DMS153 (cell line): ENCODE measurements at regions not wholly inside any gene's neighbourhood (a gene's known extent, or its start where the extent isn't known, plus 50 kb on each side); places are given as distances from the start of the nearest gene placed in this dataset.
"Not testable (repeated sequence)": the region's sequence is repeated elsewhere in the genome, so short reads cannot be mapped to it uniquely, and the experiment has no call there.

Experiments
- DNase-seq: peaks from one replicate; lab custom pipeline; 2025; lab: John Stamatoyannopoulos, UW

DNA sequence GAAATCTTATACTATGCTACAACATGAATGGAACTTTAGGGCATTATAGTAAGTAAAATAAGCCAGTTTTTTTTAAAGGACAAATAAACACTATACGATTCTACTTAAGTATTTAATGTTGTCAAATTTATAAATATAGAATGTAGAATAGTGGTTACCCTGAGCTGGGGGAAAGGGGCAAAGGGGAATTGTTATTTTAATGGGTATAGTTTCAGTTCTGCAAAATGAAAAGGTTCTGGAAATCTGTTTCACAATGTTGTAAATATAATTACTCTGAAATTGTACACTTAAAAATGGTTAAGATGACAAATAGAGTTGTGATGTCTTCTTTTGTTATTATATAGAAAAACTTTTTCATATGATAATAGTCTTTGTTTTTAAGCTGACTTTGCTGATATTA lies 366.3 kb downstream of the MRPL39 start:
- no peak for DNase-seq

DNA sequence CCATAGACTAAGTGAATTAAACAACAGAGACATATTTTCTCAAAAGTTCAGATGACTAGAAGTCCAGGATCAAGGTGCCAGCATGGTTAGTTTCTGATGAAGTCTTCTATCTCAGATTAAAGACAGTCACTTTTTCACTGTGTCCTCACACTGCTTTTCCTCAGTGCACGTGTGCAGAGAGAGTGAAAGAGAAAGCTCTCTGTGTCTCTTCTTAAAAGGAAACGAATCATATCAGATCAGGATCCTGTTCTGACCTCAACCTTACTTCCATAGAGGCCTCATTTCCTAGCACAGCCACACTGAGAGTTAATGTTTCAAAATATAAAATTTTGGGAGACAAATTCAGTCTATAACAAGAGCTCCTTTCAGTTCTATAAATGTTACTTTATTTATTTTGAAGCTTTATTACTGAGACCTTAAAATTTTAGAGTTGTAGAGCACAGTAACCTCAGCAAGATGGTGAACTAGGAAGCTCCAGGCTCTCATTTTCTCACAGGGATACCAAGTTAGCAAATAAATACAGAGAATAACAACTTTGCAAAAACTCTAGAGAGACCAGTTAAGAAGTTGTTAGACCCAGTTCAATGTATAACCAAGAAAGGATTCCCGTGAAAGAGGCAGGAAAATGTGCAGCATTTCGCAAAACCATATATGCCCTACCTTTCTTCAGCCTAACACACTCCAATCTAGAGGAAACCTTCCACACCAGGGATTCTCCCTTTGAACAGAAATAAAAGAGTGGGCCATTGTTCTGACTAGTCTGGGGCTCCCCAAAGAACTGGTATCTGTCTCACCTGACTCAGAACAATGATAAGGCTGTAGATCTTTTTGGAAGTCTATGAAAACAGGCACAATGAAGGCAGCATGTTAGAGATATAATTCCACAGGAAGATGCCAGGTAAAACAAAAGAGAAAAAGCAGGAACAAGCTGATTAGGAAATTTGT lies 372.2 kb downstream of the MRPL39 start:
- no peak for DNase-seq

DNA sequence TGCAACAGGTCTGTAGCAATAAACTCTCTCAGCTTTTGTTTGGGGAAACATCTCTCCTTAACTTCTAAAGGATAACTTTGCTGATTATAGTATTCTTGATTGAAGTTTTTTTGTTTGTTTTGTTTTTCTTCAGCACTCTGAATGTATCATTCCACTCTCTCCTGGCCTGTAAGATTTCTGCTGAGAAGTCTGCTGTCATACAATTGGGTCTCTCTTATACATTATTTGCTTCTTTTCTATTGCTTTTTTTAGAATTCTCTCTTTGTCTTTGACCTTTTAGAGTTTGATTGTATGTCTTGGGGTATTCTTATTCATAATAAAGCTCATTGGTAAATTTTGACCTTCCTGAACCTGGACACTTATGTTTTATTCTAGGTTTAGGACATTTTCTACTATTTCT lies 386.3 kb downstream of the MRPL39 start:
- no peak for DNase-seq

DNA sequence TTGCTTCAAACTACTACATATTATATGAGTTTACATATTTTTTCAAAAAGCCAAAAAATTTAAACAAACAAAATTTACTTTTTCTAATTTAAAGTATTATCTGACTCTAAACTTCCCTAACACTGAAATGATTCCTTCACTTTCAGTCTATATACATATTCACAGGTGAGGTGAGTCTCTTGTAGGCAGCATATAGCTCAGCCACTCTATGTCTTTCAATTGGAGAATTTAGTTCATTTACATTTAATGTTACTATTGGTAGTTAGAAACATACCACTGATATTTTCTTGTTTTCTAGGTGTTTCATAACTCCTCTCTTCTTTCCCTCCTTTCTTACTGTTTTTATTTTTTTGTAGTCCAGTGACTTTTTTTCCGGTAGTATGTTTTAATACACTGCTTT lies 387.1 kb downstream of the MRPL39 start:
- DNase-seq = no peak

DNA sequence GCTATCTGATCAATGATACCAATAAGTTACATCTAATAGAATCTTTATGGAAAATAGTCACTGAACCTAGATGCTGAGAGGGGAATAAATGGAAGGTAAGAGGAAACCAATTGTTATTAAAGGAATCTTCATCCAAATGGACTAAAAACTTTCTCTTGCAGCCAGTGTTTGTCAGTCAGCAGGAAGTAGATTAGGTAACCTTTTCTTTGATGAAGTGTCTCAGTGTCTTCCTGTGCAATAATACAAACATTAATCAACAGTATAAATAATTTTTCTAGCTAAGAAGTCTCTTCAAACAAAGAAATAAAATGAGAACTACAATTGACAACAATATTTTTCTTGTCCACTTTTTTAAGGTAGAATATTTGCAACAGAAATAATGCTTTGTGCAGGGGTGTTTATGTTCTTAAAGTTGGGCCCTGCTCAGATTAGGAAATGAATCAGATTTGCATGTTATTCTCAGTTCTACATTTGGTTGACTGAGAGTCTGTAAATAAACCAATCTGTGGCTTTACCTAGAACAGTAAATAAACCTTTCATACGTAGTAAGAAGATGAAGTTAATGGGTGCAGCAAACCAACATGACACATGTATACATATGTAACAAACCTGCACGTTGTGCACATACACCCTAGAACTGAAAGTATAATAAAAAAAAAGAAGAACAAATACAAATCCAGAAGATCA lies 391.4 kb downstream of the MRPL39 start:
- no peak for DNase-seq

DNA sequence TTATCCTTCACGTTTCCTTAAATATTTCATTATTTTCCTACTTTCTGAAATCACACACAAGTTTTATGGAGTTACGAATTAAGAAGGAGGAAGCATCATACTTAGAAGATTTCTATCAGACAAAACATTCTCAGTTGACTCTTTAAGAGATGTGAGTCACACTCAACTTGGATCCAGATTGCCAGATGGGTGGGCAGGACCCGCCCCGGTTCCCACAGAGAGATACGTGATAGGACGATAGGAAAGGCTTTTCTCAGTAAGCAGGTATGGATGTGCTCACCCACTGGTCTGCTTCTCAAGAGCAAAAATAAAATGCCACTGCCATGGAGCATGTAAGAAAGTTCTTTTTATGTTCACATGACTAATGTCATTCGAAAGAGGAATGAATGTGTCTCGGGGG lies 392.6 kb downstream of the MRPL39 start:
- no peak for DNase-seq

DNA sequence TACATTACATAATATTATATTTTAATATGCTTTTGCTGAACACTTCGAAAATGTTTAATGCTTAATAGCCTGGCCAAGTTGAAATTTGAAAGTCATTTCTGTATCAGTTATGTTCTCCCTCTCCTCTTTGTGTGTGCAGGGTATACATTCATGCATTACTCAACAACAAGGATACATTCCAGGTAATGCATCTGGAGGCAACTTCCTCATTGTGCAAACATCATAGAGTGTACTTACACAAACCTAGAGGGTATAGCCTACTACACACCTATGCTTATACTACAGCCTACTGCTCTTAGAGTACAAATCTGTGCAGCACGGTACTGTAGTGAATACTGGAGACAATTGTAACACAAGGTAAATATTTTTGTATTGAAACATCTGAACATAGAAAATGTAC lies 407.3 kb downstream of the MRPL39 start:
- no peak for DNase-seq

DNA sequence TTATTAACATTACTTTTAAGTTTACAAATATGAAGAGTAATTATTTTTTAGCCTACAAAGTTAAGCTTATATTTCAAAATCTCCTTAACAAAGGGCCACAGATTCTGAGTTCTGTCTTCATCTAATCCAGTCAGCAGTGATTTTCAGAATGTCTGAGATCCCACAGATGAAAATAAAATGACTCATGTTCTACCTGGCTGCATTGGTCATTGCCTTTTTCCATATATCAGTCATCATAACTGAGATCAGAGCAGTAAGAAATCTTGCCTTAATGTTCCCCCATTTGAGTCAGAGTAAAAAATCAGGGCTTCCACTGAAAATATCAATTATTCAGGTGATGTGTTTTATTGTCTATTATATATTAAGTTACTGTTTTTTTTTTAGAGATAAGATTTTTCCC lies 416.1 kb downstream of the MRPL39 start:
- DNase-seq = no peak

DNA sequence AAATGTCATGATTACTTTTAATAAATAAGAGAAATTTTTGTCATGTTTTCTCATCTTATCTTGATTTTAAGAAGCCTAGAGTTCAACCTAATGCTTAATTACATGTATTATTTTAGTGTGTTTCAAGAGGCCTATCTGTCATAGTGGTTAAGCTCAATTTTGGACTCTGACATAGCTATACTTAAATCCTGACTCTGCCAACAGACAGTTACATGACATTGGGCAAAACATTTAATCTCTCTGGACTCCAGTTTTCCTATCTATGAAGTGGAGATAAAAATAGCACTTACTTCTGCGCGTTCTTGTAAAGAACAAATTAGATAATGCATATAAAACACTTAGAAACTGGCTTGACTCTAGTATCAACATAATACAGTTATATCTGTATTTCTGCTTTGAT lies 417.8 kb downstream of the MRPL39 start:
- DNase-seq = no peak

DNA sequence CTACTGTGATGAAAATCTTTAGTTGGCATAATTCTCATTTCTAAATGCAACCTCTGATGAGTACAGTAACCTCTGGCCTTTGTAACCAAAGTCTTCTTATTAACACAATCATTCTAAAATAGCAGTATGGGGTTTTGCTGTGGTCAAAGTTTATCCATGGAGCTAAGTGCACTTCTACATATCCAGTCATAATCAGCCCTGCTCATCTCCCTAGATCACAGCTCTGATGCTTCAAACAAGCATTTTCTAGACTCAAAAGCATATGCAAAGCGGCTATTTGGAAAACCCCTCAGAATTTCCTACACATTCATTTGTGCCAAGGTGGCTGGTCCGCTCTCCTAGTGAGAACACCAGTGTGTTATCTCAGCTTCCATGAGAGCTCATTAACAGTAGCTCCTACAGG lies 418.6 kb downstream of the MRPL39 start:
- no peak for DNase-seq

DNA sequence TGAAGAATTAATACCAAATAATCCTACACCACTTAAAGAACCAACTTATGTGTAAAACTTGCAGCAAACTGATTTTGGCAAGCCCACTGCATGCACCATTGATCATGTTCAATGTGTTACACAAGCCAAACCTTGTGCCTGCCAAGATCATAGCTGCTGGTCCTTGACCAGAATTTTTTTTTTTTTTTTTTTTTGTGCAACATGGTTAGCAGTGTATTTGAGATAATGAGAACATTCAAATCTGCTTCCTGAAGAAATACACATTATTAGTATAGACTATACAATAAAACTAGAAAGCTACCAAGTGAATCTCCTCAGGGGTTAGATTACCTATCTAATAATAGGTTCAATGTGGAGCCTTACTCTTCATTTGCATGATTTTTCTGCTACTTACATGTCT lies 421.0 kb downstream of the MRPL39 start:
- DNase-seq = no peak

DNA sequence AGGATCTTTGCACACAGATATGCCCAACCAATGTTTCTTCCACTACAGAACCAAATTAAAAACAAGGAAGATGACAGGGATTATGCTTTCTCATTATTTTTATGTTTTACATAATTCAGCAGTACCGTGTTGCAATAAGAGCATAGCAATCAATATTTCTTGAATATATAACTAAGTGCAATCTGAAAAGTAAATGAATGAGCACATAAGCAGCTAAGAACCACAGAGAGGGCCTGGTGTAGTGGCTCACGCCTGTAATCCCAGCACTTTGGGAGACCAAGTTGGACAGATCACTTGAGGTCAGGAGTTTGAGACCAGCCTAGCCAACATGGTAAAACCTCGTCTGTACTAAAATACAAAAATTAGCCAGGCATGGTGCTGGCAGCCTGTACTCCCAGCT lies 423.7 kb downstream of the MRPL39 start:
- DNase-seq = no peak

DNA sequence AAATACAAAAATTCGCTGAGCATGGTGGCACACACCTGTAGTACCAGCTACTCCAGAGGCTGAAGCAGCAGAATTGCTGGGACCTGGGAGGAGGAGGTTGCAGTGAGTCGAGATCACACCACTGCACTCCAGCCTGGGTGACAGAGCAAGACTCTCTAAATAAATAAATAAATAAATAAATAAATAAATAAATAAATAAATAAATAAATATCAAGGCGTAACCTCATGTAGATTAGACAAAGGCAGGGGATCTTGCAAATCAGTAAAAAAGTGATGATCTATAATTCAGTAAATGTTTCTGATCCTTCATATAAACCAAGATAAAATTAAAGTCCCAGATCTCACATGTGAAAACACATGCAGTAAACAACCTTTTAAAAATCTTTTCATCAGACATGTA lies 425.6 kb downstream of the MRPL39 start:
- not testable (repeated sequence) for DNase-seq

DNA sequence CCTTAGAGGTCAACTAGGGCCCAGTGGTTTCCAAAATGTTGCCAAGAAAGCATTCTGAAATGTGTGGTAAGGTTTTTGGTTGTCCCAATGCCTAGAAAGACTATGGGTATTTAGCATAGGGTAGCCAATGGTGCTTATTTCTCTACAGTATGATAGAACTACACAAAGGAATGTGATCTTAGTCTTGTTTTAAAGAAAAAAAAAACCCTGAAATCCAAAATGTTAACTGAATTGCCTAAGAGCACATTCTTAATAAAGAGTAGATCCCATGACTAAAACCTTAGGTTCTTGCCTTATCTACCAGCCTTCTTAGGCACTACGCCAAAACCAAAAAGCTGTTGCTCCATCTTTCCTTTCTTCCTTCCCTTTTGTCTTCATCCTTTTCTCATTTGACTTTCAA lies 428.2 kb downstream of the MRPL39 start:
- DNase-seq = no peak

DNA sequence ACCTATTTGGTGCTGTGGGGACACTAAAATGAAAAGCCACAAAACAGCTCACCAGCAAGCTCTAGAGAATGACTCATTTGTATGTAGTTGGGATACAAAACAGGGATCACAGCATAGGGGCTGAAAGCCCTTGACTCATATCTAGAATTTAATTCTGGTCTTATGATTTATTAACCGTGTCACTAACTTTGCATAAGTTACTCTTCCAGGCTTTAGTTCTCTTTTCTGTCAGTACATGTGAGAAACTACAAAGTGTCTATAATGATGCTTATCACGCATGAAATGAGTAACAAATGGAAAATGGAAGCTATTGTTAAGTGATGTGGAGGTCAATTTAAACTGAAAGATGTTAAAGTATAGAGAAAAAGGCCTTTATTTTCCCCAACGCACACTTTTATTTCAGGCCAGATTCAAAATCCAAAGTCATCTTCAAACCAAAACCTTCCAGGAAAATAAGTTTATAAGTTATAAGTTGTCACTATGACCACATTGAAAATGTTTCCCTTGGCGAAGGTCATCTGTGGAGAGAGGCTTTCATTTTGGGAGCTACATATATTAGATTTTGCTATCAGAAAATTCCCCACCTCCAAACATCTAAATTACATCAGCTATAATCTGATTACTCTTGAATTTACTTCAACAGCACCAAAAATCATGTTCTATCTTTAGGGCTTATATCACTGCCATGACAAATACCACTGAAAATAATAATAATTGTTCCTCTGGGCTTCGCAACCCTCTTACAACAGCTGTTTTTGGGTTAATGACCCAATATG lies 430.5 kb downstream of the MRPL39 start:
- DNase-seq = no peak

DNA sequence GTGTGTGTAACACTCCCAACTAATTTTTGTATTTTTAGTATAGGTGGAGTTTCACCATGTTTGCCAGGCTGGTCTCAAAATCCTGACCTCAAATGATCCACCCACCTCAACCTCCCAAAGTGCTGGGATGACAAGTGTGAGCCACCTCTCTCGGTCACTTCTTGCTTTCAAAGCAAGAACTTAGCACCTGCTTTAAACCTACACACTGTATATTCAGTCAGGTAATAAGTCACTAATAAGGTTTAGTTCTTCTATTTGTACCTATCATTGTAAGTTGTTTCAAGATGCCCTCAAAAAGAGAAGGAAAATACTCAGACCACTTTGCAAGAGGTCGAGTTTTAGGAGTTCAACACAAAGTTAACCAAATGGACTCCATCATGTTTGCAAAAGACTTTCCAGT lies 431.3 kb downstream of the MRPL39 start:
- DNase-seq = no peak

DNA sequence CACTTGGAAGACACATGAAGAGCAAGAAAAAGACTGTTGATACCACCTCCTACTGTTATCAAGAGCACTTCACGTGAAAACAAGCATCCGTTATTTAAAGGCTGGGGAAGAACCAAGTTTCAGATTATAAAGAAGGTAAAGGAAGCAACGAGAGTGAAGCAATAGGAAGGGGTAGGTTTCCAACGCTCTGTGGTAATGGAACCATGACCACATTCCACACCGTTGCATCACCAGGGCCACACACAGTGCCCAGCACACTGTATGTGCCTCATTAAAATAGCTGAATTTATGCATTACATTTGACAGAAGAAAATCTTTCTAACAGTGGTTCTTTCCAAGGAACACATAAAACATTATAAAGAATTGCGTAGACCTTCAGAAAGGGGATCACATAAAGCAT lies 435.8 kb downstream of the MRPL39 start:
- no peak for DNase-seq

DNA sequence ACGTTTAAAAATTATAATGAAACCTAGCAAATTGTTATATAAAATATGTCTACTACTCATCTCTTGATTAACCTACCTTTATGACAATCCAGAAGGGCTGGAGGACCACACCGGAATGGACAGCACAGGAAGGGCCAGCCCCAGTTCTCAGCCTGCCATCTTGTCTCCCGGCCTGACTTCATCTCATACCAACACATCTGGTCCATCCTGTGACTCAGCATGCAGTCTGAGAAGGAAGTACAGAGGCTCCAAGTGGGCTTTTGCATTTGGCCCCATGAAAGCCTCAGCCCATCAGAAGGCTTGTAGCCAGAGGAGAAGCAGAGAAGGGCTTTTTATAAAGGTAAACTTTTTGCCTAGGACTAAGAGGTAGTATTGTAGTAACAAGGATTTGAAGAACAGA lies 436.6 kb downstream of the MRPL39 start:
- DNase-seq = no peak

DNA sequence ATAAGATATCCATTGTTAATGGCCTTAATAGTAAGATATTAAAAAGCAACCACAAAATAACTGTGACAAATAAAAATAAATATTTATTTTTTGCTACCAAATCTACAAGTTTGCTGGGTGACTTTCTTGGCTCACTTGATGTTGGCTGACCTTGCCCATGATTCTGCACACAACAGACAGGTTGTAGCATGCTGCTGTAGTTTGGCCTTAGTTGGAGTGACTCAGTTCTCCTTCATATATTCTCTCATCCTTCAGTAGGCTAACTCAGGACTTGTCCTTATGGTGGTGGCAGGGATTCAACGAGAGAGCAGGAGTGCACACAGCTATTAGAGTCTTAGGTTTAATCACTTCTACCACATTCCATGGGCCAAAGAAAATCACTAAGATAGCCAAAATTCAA lies 437.9 kb downstream of the MRPL39 start:
- DNase-seq = no peak

DNA sequence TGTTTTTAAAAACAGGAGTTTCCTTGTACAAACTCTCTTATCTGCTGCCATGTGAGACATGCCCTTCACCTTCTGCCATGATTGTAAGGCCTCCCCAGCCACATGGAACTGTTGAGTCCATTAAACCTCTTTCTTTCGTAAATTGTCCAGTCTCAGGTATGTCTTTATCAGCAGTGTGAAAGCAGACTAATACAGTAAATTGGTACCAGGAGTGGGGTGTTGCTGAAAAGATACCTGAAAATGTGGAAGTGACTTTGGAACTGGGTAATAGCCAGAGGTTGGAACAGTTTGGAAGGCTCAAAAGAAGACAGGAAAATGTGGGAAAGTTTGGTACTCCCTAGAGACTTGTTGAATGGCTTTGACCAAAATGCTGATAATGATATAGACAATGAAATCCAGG lies 440.4 kb downstream of the MRPL39 start:
- not testable (repeated sequence) for DNase-seq

DNA sequence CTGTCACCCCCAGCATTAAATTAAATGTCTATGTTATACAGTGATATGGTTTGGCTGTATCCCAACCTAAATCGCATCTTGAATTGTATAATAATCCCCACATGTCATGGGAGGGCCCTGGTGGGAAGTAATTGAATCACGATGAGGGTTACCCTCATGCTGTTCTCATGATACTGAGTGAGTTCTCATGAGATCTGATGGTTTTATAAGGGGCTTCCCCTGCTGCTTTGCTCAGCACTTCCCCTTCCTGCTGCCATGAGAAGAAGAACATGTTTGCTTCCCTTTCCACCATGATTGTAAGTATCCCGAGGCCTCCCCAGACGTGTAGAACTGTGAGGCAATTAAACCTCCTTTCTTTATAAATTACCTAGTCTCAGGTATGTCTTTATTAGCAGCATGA lies 445.7 kb downstream of the MRPL39 start:
- no peak for DNase-seq

DNA sequence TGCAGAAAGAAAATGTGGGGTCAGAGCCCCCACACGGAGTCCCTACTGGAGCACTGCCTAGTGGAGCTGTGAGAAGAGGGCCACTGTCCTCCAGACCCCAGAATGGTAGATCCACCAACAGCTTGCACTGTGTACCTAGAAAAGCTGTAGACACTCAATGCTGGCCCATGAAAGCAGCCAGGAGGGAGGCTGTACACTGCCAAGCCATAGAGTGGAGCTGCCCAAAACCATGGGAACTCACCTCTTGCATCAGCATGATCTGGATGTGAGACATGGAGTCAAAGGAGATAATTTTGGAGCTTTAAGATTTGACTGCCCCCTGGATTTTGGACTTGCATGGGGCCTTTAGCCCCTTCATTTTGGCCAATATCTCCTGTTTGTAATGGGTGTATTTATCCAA lies 452.3 kb downstream of the MRPL39 start:
- not testable (repeated sequence) for DNase-seq

DNA sequence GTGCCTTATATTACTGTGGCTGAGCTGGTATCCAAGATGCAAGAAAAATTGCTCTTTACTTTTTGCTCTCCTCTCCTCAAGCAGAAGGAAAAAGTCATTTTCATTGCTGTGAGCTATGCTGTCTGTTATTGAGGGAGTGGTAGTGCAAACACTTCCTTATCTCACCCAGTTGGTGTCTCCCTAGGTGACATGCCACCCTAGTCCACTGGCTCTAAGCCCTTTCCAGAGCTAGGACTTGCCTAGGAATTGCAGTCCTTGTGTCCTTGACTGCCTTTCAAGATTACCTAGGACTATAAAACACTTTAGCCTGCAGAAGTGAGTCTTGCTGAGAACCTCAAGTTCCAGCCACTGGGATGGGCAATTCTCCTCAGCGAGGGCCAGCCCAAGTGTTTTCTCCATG lies 458.3 kb downstream of the MRPL39 start:
- no peak for DNase-seq
